ENCODE measurements at regions not wholly inside any gene's neighbourhood (a gene's known extent, or its start where the extent isn't known, plus 50 kb on each side); places are given as distances from the start of the nearest gene placed in this dataset.

- H3K9me3 Mint-ChIP-seq = peaks cover 3% of the 10 kb centered on the region; the same call in 1 of the 2 replicates
- peaks cover 9% of the 10 kb centered on the region for H3K4me1 Mint-ChIP-seq
- POLR2A ChIA-PET = no interaction called here
- peaks cover 16% of the 10 kb centered on the region; the same call in 1 of the 2 replicates for H3K27me3 Mint-ChIP-seq (ENCODE audit: low read depth)
- ATAC-seq (no peak), DNase-seq (ENCODE audit: low spot score) (no peak)
- TF ChIP-seq MLX (CRISPR knock-in tag; IDR thresholded peaks at IDR 0.05) = no peak
- no peak for TF ChIP-seq NR3C1 (CRISPR knock-in tag; conservative IDR thresholded peaks at IDR 0.05; ENCODE audit: low read depth)
- TF ChIP-seq ZNF416 (CRISPR knock-in tag; IDR thresholded peaks at IDR 0.05) = no peak
- TF ChIP-seq NFATC4 (CRISPR knock-in tag; IDR thresholded peaks at IDR 0.05) = no peak
- no peak for TF ChIP-seq PRDM15 (CRISPR knock-in tag; IDR thresholded peaks at IDR 0.05)
- no peak for TF ChIP-seq ZNF232 (CRISPR knock-in tag; IDR thresholded peaks at IDR 0.05)
- TF ChIP-seq MAX (CRISPR knock-in tag; IDR thresholded peaks at IDR 0.05) = no peak
- TF ChIP-seq CREM (CRISPR knock-in tag; IDR thresholded peaks at IDR 0.05) = no peak
- TF ChIP-seq MYBL2 (CRISPR knock-in tag; IDR thresholded peaks at IDR 0.05) = no peak
- no peak for TF ChIP-seq CTCF (IDR thresholded peaks at IDR 0.05)
- TF ChIP-seq FOXK1 (CRISPR knock-in tag; IDR thresholded peaks at IDR 0.05) = no peak
- no peak for TF ChIP-seq MXD4 (CRISPR knock-in tag; IDR thresholded peaks at IDR 0.05; ENCODE audit: borderline replicate concordance)
- no peak for TF ChIP-seq E2F4 (CRISPR knock-in tag; IDR thresholded peaks at IDR 0.05; ENCODE audit: borderline replicate concordance, low read depth)
- TF ChIP-seq ERG (CRISPR knock-in tag; IDR thresholded peaks at IDR 0.05) = no peak
- CTCF ChIA-PET = no interaction called here
- H3K4me3 Mint-ChIP-seq = no peak overlapping the region
- no peak overlapping the region for H3K27ac Mint-ChIP-seq
- H3K36me3 Mint-ChIP-seq = no peaks in the 10 kb centered on the region
Measured at GRCh38 chr2:129925381-129925780, 54.1 kb upstream of the RAB6C start.

GRCh38 chr2:129927696-129928095, 51.8 kb upstream of the RAB6C start:
- ATAC-seq (no peak), DNase-seq (ENCODE audit: low spot score) (no peak)
- CTCF ChIA-PET = no interaction called here
- Mint-ChIP-seq H3K4me3 (no peak overlapping the region), H3K4me1 (peaks cover 9% of the 10 kb centered on the region), H3K9me3 (no peaks in the 10 kb centered on the region), H3K27me3 (ENCODE audit: low read depth) (peaks cover 8% of the 10 kb centered on the region; the same call in 1 of the 2 replicates), H3K36me3 (no peaks in the 10 kb centered on the region), H3K27ac (no peak overlapping the region)
- POLR2A ChIA-PET = no interaction called here
- TF ChIP-seq ZSCAN18 (CRISPR knock-in tag; IDR thresholded peaks at IDR 0.05) (no peak), CBFB (CRISPR knock-in tag; IDR thresholded peaks at IDR 0.05; ENCODE audit: low read depth) (no peak), ESRRA (CRISPR knock-in tag; IDR thresholded peaks at IDR 0.05; ENCODE audit: borderline replicate concordance) (no peak), RORB (CRISPR knock-in tag; IDR thresholded peaks at IDR 0.05) (no peak), FOXK1 (CRISPR knock-in tag; IDR thresholded peaks at IDR 0.05) (no peak), HMGA2 (CRISPR knock-in tag; IDR thresholded peaks at IDR 0.05) (no peak), MYBL2 (CRISPR knock-in tag; IDR thresholded peaks at IDR 0.05) (no peak), NR3C1 (CRISPR knock-in tag; conservative IDR thresholded peaks at IDR 0.05; ENCODE audit: low read depth) (no peak), GABPB1 (CRISPR knock-in tag; IDR thresholded peaks at IDR 0.05) (no peak), SP1 (CRISPR knock-in tag; conservative IDR thresholded peaks at IDR 0.05) (no peak), CDX4 (CRISPR knock-in tag; IDR thresholded peaks at IDR 0.05; ENCODE audit: borderline replicate concordance) (no peak), TEAD1 (CRISPR knock-in tag; IDR thresholded peaks at IDR 0.05) (no peak), USF2 (CRISPR knock-in tag; IDR thresholded peaks at IDR 0.05) (no peak), ELF4 (CRISPR knock-in tag; IDR thresholded peaks at IDR 0.05; ENCODE audit: low read depth) (no peak)
